D721Med (cell line): ENCODE measurements at regions not wholly inside any gene's neighbourhood (a gene's known extent, or its start where the extent isn't known, plus 50 kb on each side); places are given as distances from the start of the nearest gene placed in this dataset.

Source experiments
- DNase-seq: peaks from one replicate; pipeline ENCODE4 v3.0.0; 2011; ENCODE audit warnings: low spot score; ENCODE audit not compliant: insufficient read length
- FAIRE-seq: peaks from 2 replicates; lab custom pipeline; 2011; peaks lifted over from hg19 to GRCh38; lab: Jason Lieb, UNC
- TF ChIP-seq, protein P1 (sequence below): IDR thresholded peaks from 2 replicates; pipeline ENCODE4 v1.5.1; 2012; ENCODE audit warnings: mild to moderate bottlenecking, control low read depth; ENCODE audit not compliant: insufficient read depth; ENCODE audit errors: missing control alignments

DNA sequence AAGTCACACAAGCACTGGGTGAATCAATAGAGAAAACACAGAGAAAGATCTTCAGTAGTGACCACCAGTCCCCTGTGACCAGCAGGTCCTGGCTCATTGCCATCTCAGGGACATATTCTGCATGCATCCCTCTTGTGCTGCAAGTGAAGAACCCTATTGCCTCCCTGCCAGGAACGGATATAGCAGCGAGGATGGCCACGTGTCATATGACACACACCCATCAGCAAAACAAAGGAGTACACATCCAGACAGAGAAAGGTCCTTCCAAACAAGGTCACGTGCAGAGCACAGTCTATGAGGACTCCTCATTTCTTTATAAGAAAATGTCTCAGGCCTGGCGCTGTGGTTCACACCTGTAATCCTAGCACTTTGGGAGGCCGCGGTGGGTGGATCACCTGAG is 638.4 kb downstream of the FLRT2 start:
- DNase-seq (no peak), FAIRE-seq (no peak)
- TF ChIP-seq, protein P1, sequence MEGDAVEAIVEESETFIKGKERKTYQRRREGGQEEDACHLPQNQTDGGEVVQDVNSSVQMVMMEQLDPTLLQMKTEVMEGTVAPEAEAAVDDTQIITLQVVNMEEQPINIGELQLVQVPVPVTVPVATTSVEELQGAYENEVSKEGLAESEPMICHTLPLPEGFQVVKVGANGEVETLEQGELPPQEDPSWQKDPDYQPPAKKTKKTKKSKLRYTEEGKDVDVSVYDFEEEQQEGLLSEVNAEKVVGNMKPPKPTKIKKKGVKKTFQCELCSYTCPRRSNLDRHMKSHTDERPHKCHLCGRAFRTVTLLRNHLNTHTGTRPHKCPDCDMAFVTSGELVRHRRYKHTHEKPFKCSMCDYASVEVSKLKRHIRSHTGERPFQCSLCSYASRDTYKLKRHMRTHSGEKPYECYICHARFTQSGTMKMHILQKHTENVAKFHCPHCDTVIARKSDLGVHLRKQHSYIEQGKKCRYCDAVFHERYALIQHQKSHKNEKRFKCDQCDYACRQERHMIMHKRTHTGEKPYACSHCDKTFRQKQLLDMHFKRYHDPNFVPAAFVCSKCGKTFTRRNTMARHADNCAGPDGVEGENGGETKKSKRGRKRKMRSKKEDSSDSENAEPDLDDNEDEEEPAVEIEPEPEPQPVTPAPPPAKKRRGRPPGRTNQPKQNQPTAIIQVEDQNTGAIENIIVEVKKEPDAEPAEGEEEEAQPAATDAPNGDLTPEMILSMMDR = no peak

DNA sequence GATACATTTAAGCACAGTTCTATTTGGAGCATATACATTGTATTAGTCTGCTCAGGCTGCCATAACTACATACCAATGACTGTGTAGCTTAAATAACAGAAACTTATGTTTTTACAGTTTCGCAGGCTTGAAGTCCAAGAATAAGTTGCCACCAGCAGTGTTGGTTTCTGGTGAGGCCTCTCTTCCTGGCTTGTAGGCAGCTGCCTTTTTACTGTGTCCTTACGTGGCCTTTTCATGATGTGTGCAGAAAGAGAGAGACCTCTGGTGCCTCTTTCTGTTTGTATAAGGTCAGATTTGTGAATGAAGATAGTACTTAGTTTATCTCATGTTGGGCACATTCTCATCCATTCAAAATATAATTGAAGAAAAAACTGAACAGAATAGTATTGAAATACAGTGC is 636.6 kb downstream of the FLRT2 start:
- no peak for DNase-seq
- no peak for FAIRE-seq

DNA sequence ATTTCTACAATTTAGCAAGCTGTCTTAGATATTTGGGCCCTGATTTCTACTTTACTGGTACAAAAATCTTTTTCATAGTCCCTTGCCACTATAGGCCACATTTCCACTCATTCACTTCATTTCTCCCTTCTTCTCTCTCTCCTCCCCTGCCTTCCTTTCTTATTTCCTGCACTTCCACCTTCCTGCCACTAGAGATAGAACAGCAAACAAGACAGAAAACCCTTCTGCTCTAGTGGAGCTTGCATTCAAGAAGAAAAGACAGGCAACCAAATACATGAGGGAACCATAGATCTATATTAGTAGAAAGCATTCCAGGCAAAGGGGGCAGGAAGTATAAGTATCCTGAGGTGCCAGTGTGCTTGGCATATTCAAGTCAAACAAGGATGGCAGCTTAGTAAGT is 623.5 kb downstream of the FLRT2 start:
- DNase-seq = no peak
- no peak for FAIRE-seq
- TF ChIP-seq, protein P1 = no peak

More for the DNA sequence above, 636.6 kb downstream of the FLRT2 start:
- TF ChIP-seq, protein P1 = no peak

DNA sequence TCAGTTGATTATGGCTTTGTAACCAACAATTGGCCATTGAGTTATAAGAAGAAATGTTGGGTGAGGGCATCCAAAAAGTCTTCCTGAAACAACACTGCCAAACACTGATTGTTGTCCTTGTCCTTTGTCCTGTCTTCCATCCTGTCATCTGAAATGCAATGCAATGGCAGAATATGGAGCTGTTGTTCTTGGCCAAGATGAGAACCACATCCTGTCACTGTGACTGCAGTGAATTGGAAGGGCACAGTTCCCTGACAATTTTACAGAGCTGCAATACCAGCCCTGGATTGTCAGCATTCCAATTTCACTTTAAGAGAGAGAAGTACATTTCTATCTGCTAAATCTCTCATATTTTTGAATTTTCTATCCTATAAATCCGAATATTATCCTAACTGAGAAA is 613.3 kb downstream of the FLRT2 start:
- TF ChIP-seq, protein P1 = no peak
- DNase-seq (no peak), FAIRE-seq (no peak)

DNA sequence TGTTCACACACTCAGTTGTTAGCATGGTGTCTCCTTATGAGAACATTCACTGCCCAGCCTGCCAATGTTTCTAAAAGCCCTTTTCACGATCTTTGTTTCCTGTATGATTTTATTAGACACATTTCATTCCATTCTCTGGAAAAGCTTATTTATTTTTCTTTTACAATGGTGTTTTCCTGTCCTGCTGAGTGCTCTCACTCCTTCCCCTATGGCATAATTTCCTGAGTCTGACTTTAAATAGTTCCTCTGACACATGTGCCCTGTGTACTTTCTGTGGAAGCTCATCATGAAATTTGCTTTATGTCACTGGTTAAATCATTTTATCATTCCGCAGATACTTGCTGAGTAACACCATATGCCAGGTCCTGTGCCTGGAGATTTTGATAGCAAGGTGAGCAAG is 612.0 kb downstream of the FLRT2 start:
- DNase-seq = no peak
- no peak for FAIRE-seq
- TF ChIP-seq, protein P1 = no peak

DNA sequence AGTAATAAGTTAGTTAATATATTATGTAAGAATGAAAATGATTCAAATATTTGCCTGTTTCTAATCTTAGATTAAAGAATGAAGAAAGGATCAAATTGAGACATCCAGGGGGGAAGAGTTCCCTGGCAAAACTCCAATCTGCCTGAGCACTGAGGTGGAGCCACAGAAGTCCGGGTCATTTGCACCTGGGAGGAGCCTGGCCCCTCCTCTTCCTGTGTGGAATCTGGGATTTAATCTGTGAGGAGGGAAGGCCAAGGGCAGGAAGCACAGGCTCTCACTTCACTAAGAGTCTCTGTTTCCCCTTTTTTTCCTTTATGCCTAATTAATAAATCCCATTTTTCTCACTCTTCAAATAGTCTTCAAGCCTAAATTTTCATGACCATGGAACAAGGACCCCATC is 599.5 kb downstream of the FLRT2 start:
- TF ChIP-seq, protein P1 = no peak
- FAIRE-seq (no peak), DNase-seq (no peak)

DNA sequence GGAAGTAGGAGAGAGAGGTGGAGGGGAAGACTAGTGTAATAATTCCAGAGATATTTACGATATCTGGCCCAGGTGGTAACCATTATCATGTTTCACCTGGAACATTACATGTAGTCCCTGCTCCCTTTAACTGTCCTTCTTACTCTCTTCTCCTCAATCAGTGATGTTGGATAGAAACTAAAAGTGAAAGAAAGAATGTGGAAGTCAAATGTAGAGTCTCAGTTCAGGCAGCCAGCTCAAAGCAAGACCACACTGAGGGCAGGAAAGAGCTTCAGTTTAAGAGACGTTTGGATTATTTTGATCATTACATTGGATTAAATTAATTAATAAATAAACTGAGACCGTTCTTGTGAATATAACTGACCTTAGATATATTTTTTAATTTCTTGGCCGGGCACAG is 594.4 kb downstream of the FLRT2 start:
- TF ChIP-seq, protein P1 = no peak
- FAIRE-seq = no peak
- DNase-seq = no peak
